ENCODE measurements at regions not wholly inside any gene's neighbourhood (a gene's known extent, or its start where the extent isn't known, plus 50 kb on each side); places are given as distances from the start of the nearest gene placed in this dataset.

GRCh38 chr20:52738081-52738480 lies 234.1 kb upstream of the TSHZ2 start:
- TF ChIP-seq POLR2A (IDR thresholded peaks at IDR 0.05; ENCODE audit: low read depth, low read length) (no peak), POLR2AphosphoS5 (IDR thresholded peaks at IDR 0.05; ENCODE audit: low read depth, low read length) (no peak), TAF1 (IDR thresholded peaks at IDR 0.05; ENCODE audit: low read depth, low read length) (no peak)
